RPMI7951 (cell line): ENCODE measurements at regions not wholly inside any gene's neighbourhood (a gene's known extent, or its start where the extent isn't known, plus 50 kb on each side); places are given as distances from the start of the nearest gene placed in this dataset.
A peak's percentile ranks its signal among the peaks of the same experiment; 100 is the strongest.

ENCODE experiments used
- DNase-seq: peaks from one replicate; pipeline ENCODE4 v3.0.0-alpha.2; 2012; ENCODE audit warnings: low read depth

DNA sequence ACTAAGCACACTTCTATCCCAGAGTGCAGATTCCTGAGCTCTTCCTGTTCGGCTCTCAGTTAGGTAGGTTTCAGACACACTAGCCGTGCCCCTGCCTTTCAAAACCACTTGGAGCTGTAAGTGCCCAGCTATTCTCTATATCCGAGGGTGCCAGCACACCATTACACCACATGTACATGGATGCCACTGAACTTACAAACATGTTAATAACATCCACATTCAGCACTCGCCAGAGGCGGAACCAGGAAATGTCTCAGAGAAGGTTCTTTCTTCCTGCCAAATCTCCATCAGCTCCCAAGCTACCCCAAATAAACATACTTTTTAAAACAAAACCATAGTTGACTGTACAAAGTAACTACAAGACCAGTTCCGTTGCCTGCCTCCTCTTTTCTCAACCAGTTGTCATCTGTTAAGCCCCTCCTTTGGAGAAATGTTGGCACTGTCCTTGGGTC is 78.4 kb upstream of the CTTNBP2NL start:
- DNase-seq = no peak

DNA sequence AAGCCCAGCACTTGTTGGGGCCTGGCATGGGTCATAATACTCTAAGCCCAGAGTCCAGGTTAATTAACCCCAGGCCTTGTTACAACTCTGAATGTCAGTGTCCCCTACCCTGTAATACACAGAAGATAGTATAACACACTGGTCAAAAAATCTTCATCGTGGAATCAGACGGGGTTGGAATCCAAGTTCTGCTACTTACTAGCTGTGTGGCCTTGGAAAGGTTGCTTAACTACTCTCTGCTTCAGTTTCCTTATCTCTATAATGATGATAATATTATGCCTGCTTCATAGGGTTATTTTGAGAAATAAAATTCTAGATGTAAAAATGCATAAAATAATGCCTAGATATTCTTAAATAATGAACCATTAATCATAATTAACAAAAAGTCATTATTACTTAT is 77.8 kb upstream of the CTTNBP2NL start:
- DNase-seq = no peak

DNA sequence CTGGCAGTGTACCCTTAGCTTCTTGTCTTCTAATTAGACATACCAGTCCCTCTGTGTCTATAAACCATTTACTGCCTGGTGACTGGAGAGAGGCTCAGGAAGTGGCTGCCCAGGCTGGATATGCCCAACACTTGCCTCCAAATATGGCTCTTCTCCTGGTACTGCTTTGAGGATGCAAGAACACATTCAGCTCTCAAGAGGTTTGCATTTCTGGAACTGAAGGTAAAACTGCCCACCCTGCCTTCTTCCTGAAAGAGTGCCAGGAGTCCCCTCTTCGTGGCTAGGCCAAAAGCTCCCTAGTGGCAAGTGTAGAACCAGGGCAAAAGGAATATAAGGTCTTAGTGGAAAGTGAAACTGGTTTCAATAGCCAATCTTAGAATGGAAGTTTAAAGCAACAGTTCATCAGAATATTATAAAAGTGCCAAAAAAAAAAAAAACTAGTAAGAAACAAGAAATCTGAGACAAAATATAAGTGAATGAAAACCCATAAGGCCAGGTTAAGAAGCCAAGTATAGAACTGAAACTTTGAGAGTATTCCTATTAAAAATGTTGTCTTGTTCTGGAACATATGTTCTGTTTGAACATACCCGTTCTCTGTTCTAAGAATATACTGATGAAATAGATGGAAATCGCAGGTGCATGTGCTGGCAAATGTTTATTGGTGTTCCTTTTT is 77.2 kb upstream of the CTTNBP2NL start:
- no peak for DNase-seq

DNA sequence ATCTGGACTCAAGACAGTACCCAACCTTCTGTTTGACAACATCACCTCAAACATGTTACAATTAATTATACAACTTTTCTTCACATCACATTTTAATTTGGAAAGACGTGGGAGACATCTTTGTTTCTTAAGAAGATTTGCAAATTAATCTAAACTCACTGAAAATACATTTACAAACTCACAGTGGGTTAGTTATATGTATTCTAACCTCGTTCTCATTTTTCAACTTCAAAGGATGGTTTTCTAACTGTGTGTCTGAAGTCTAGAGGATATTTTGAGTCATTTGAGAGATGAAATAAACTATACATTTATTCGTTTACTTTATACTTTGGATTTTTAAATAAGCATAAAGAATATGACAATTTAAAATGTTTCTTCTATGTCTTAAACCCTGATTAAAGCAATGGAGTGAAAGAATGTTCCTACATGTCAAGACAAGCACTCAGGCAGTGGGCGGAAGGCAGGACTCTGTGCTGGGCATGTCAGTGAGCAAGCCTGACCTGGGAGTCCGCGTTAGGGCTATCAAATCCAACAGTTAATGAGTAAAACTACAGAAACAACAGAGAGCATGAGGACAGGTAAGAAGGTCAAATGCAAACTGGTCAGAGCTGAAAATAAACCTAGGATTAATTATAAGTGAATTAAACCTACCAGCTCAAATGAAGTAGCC is 76.5 kb upstream of the CTTNBP2NL start:
- DNase-seq = no peak

DNA sequence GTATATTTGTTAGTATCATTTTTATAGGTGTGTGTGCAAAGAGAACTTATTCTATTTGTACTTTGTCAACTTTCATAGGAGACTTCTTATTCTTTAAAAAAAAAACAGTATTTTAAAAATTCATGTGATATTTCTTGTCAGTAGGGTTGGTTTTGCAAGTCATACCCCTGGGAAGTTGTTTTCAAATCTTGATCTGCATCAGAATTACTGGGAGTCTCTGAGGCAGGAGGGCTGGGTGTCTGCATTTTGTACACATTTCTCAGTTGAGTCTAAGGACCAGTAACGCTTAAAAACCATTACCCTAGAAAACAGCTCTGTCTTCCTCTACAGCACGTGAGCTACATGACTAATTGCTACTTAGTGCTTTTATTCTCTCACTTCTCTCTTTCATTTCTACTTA is 76.0 kb upstream of the CTTNBP2NL start:
- no peak for DNase-seq

DNA sequence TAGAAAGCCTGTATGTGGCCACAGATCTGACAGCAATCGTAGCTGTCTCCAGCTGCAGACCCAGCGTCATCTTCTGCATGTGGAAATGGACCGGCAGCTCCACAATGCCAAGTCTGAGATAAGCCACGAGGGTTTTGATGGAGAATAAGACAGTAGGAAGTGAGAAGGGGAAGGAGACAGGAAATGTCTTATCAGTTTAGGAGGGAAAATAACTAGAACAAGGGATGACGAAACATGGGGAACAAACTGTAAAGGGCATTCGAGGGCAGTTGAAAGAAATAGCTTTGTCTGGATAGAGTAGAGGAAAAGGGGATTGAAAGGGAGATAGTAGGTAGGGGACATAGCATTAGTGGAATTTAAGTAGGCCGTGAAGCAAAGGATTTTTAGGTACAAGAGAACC is 74.0 kb upstream of the CTTNBP2NL start:
- DNase-seq = no peak

DNA sequence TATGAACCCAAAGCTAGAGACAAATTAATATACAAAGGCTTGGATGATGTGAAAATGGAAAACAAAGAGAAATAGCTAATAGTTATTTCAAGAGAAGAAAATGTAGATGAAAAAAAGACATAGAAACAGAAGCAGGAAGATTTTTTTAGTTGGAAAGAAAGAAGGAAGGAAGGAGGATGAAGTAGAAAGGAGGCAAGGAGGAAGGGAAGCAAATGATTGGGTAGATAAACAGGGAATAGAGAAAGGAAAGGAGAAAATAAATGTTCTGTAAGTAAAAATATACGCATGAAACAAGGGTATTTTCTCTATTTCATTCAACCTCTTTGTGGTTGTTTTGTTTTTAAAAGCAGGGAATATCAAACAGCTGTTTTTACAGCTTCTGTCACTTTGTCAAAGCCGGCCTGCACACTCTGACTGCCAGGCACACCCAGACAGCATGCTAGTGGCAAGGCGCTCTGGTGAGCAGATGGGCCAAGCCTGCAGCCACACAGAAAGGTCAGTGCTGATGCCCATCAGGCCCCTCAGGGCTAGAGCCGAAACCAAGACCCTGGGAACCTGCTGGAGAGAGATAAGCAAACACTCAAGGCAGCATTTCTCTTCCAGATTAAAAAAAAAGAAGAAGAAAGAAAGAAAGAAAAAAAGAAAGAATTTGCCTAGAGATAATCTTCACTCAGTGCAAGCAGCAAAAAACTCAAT is 72.9 kb upstream of the CTTNBP2NL start:
- DNase-seq = no peak

DNA sequence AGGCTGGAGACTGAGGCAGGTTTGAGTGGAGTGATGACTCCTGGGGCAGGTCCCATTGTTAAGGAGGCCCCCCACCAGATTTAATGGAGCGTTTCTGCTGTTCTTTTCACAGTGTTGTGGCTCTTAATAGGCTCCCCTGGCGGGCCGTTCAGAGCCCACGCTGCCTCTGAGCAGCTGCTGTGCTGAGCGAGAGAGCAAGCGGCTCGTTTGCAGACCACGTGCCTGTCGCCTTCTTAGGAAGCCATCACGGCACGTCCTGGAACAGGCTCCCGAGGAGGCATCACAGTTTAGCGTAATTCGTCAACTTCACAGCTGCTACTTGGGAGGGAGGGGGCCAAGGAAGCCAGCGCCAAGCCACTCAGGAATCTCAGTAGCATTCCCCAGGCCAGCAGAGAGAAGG is 70.5 kb upstream of the CTTNBP2NL start:
- no peak for DNase-seq

DNA sequence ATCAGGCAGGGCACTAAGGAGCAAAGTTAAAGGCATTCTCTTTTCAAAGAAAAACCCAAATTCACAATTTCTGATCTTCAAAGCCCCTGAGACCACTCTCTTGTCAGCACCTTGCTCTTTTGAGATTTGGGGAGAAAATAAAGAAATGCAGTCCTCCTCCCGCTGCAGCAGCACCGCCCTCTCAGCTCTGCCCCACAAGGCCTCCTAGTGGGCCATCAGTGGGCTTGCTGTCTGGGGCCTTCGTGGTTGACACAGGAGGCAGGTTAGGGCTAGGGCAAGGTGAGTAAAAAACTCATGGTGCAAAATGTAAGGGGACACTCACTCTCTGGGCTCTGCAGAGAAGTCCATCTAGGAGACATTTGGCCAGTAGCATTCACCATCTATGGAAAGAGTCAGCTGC is 67.4 kb upstream of the CTTNBP2NL start:
- DNase-seq = no peak

DNA sequence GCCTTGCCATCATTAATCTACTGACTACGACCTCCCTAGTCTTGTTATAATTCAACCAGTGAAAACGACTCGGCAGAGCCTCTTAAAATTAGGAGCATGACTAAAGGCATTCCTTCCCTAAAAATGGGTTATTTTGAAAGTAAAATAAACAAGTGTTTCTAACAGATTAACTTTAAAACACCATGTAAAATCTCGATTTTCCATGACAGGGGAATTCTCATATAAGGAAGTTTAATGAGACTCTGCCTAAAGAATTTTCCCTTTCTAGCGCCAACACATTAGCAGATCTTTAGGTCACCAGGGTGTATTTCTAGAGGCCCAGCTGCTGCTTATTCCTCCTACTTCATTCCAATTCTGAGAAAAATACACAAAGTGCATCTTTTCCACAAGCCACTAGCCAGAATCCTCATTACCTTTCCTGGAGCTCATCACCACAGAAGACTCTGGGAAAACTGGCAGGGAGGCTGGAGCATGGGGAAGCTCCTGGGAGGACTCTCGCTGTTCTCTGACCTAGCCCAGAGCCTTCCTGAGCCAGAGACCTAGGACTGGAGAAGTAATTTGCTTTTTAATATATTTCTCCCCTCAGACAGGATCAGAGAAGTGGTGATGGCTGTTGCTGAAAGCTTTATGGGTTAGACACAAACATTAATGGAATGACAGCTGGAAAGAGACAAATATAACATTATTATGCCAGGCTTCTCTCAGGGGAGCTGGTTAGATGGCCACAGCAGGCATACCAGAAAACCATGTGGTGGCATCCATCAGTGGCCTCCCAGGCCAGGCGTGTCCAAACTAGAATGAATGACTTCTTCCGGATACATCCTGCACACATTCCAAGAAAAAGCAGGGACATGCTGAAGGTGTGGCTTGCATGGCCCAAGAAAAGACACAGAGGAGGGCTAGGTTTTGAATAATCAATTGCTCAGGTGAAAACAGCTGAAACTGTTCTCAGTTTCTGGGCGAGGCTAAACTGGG is 63.6 kb upstream of the CTTNBP2NL start:
- no peak for DNase-seq

DNA sequence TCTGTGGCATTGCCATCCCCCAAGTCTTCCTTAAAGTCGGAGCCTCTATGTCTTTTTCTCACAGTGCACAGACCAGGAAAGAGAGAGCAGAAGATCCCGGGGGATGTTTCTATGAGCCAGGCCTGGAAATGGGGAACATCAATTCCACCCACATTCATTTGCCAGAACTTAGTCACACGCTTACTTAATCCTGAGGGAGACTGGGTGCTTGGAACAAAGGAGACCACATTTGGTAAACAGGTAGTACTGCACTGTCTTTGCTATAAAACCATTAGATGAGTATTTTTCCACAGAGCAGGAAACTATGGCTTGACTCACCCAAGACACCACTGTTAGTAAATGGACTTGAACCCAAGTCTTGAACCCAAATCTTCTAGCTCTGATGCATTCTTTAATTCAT is 60.7 kb upstream of the CTTNBP2NL start:
- DNase-seq = no peak

DNA sequence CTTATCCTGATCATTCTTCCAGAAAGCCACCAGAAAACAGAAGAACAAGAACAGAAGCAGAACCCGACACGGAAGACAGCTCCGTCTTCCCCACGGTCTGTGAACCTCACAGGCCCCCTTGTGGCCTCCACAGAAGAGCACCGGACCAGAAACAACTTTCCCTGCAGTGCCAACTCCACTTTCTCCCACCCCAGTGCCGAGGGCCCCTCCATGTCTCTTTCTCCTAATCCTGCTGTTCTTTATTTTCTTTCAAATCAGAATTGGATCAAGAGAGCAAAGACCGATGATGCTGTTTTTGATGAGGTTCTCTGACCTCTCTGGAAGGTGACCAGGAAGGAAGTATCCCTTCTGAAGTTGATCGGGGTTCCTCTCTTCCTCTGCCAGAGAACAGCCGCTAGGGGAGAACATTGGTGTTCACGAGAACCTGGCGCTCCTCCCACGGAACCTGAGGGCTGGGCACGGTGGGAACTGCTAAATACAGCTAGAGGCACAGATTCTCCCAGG is 58.9 kb upstream of the CTTNBP2NL start:
- peak; percentile 46 for DNase-seq

DNA sequence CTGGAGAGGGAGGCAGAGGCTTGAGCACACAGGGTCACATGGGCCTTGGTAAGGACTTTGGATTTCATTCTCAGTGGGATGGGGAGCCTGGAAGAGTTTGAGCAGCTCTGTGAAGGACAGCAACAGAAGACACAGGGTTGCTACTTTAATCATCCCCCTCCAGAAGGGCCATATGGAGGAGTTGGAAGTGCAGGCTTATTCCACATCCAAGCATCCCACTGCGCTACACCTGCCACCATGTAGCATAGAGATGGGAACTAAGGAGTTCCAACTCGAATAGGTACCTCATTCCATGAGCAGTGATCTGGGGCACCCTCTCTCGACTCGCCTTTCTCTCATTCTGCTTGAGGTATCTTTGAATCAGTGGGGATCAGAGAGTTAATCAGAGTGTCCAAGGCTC is 54.0 kb upstream of the CTTNBP2NL start:
- no peak for DNase-seq

DNA sequence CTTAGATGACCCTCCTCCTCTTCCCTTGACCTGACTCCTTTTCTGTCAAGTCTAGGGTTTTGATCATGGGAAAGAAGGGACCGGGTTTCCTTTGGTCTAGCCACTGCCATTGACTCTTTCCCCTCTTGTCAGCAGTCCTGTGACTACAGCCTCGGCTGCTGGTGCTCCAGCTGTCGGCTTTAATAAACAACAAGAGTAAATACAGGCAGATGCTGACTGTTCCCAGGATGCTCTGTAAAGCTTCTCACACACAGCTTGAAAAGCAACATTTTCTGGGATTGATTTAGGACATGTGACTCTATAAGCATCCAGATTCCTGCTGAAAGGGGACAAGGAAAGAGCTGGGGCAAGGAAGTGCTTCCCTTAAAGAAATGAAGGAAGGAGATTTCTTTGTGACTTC is 53.5 kb upstream of the CTTNBP2NL start:
- DNase-seq = no peak

DNA sequence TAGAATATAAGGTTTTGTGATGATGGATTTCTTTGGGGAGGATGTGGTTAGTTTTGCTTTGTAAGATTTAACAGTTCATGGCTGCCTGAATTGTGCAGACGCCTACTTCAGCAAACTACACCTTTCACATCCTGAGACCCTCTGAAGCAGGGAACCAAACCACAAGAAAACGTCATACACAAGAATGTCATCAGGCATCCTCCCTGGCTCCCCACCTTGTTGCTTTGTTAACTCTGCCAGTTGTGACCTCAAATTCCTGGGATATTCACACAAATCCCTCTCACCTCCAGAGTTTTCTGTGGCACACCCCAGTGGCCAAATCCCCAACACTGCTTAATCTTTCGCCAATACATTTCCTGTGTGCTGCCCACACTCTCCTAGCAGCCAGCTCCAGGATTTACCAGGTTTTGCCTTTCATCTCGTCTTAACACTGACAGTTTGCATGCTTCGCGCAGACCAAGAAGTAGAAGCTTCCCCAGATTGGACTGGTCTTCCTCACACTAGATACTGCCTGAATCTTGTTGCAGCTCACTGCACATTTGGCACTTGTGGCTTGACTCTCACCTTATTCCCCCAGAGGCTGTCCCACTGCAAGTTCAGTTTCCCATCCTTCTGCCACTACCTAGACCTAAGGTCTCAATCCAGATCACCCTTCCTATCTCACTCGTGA is 51.1 kb upstream of the CTTNBP2NL start:
- DNase-seq = no peak
